GM12878 (cell line): ENCODE measurements at regions not wholly inside any gene's neighbourhood (a gene's known extent, or its start where the extent isn't known, plus 50 kb on each side); places are given as distances from the start of the nearest gene placed in this dataset.

Experiments
- ATAC-seq: fragments of 200-7000 bp; cut with Tn5 transposase; 3 replicates; pipeline ENCODE4 v1.9.1; 2020; ENCODE audit warnings: mild to moderate bottlenecking, moderate library complexity
- BruUV-seq: library from RNA; stranded (reverse); fragments of 400-500 nt; replicated peaks from 2 replicates; lab custom pipeline; 2021; lab: Mats Ljungman, UMichigan
- CTCF ChIA-PET: fragments of 300-600 bp; sonication (Branson Sonifier 250); formaldehyde crosslinking; extraction: SDS; loops from one replicate; lab custom pipeline; 2021; ENCODE audit warnings: inconsistent platforms; lab: Yijun Ruan, JAX
- POLR2A ChIA-PET: fragments of 350-600 bp; formaldehyde crosslinking; extraction: SDS; loops from one replicate; lab custom pipeline; 2021; ENCODE audit warnings: inconsistent platforms; lab: Charles Lee
- RAD21 ChIA-PET: fragments of 300-600 bp; sonication (Branson Sonifier 250); formaldehyde crosslinking; loops from one replicate; lab custom pipeline; 2023; ENCODE audit warnings: antibody characterized with exemption; ENCODE audit not compliant: unreplicated experiment; lab: Charles Lee
- SMC1A ChIA-PET: fragments of 300-600 bp; sonication (Branson Sonifier 250); formaldehyde crosslinking; loops from one replicate; lab custom pipeline; 2023; ENCODE audit not compliant: unreplicated experiment, uncharacterized antibody; lab: Charles Lee
- DNase-seq: peaks from one replicate; pipeline ENCODE4 v3.0.0-alpha.2; 2011; ENCODE audit warnings: low read depth, low spot score
- FAIRE-seq: peaks from 3 replicates; lab custom pipeline; 2011; peaks lifted over from hg19 to GRCh38; lab: Jason Lieb, UNC
- H2AFZ ChIP-seq: 2 replicates; pipeline ENCODE4 v1.6.0; 2011; ENCODE audit warnings: low read depth, low read length, control low read depth; ENCODE audit not compliant: control insufficient read depth
- H3K27ac ChIP-seq: 2 replicates; pipeline ENCODE4 v1.5.1; 2011; ENCODE audit warnings: control low read depth; ENCODE audit not compliant: control insufficient read depth, insufficient read depth
- H3K27me3 ChIP-seq, 2 experiments: replicated peaks in 1 of 2; 2 replicates each; pipeline versions ENCODE4 v1.6.0 to v1.6.1; 2011; ENCODE audit warnings: low read length in 1 of 2; ENCODE audit not compliant: control insufficient read depth in 2 of 2, insufficient read depth in 2 of 2
- H3K36me3 ChIP-seq, 2 experiments: 2 replicates each; pipeline ENCODE4 v1.5.1; 2011; ENCODE audit warnings: low read length in 1 of 2; ENCODE audit not compliant: control insufficient read depth in 2 of 2, insufficient read depth in 2 of 2
- H3K4me1 ChIP-seq: 2 replicates; pipeline ENCODE4 v1.6.1; 2011; ENCODE audit warnings: mild to moderate bottlenecking, low read length, moderate library complexity, mixed read lengths; ENCODE audit not compliant: control insufficient read depth, insufficient read depth
- H3K4me2 ChIP-seq: 2 replicates; pipeline ENCODE4 v1.6.0; 2011; ENCODE audit warnings: control low read depth; ENCODE audit not compliant: control insufficient read depth, insufficient read depth
- H3K4me3 ChIP-seq: fragments of 200-600 bp; sonication (generic); 2 replicates; pipeline ENCODE4 v1.5.1; 2016
- H3K79me2 ChIP-seq: 2 replicates; pipeline ENCODE4 v1.6.0; 2011; ENCODE audit warnings: low read length; ENCODE audit not compliant: control insufficient read depth, insufficient read depth
- H3K9ac ChIP-seq: 2 replicates; pipeline ENCODE4 v1.8.0; 2011; ENCODE audit warnings: low read length, control low read depth, mixed read lengths; ENCODE audit not compliant: control insufficient read depth, insufficient read depth
- H3K9me3 ChIP-seq: replicated peaks from 3 replicates; pipeline ENCODE4 v1.5.1; 2011; ENCODE audit warnings: mild to moderate bottlenecking, low read length; ENCODE audit not compliant: control insufficient read depth, insufficient read depth
- H4K20me1 ChIP-seq: 2 replicates; pipeline ENCODE4 v1.6.0; 2011; ENCODE audit not compliant: control insufficient read depth, insufficient read depth
- BHLHE40 ChIP-seq, 2 experiments: fragments of 450-650 bp in 1 of 2; IDR thresholded peaks; 2 replicates each; pipeline ENCODE4 v1.6.1; 2011 to 2017; ENCODE audit warnings: low read depth in 2 of 2, borderline replicate concordance in 1 of 2, improper control_type of control experiment in 1 of 2, low read length in 1 of 2, mild to moderate bottlenecking in 1 of 2
- BRCA1 ChIP-seq: IDR thresholded peaks from 2 replicates; pipeline ENCODE4 v1.6.1; 2011; ENCODE audit warnings: low read depth, low read length, improper control_type of control experiment
- CEBPB ChIP-seq, 2 experiments: fragments of 150-350 bp in 1 of 2; IDR thresholded peaks; 2 replicates each; pipeline ENCODE4 v1.6.1; 2012 to 2014; ENCODE audit warnings: low read depth in 2 of 2, low read length in 2 of 2, borderline replicate concordance in 1 of 2, inconsistent platforms in 1 of 2
- GABPA ChIP-seq: IDR thresholded peaks from 2 replicates; pipeline ENCODE4 v1.6.1; 2014; ENCODE audit warnings: antibody characterized with exemption, low read depth, mild to moderate bottlenecking, inconsistent platforms
- MTA3 ChIP-seq: IDR thresholded peaks from 2 replicates; pipeline ENCODE4 v1.6.1; 2012; ENCODE audit warnings: low read length, inconsistent platforms, borderline replicate concordance
- PAX5 ChIP-seq: IDR thresholded peaks from 2 replicates; pipeline ENCODE4 v1.6.1; 2011; ENCODE audit warnings: low read depth, low read length, borderline replicate concordance
- PBX3 ChIP-seq: IDR thresholded peaks from 2 replicates; pipeline ENCODE4 v1.6.1; 2011; ENCODE audit warnings: mild to moderate bottlenecking, low read depth, low read length, moderate library complexity; ENCODE audit not compliant: insufficient replicate concordance
- PKNOX1 ChIP-seq: fragments of 450-650 bp; IDR thresholded peaks from 2 replicates; pipeline ENCODE4 v1.6.1; 2016; ENCODE audit warnings: mild to moderate bottlenecking
- POU2F2 ChIP-seq: IDR thresholded peaks from 3 replicates; pipeline ENCODE4 v1.6.1; 2011; ENCODE audit warnings: low read depth, mild to moderate bottlenecking, low read length, borderline replicate concordance
- TAF1 ChIP-seq: IDR thresholded peaks from 2 replicates; pipeline ENCODE4 v1.6.1; 2011; ENCODE audit warnings: mild to moderate bottlenecking, low read depth, low read length, borderline replicate concordance
- TCF7 ChIP-seq: IDR thresholded peaks from 2 replicates; pipeline ENCODE4 v1.6.1; 2014; ENCODE audit warnings: antibody characterized with exemption, borderline replicate concordance
- USF1 ChIP-seq: IDR thresholded peaks from 2 replicates; pipeline ENCODE4 v1.6.1; 2011; ENCODE audit warnings: borderline replicate concordance, low read depth, mild to moderate bottlenecking, moderate library complexity, mixed read lengths, low read length; ENCODE audit not compliant: insufficient read depth; ENCODE audit errors: extremely low read length
- YBX1 ChIP-seq: fragments of 450-650 bp; IDR thresholded peaks from 2 replicates; pipeline ENCODE4 v1.6.1; 2016; ENCODE audit warnings: antibody characterized with exemption
- WGBS: methylation state at CpG from one replicate; pipeline ENCODE4 v1.1.6; 2016; ENCODE audit warnings: low lambda C conversion rate; ENCODE audit not compliant: insufficient replicate concordance, insufficient coverage; ENCODE audit errors: missing lambda C conversion rate; 5-methylcytosine and 5-hydroxymethylcytosine counted together
- in situ Hi-C: fragments of 300-500 bp; cut with MboI; formaldehyde crosslinking; loops from 9 replicates; pipeline ENCODE4 v1.14.3; 2018; ENCODE audit warnings: mixed read lengths
- intact Hi-C: fragments of 100-400 bp; cut with micrococcal nuclease; formaldehyde crosslinking; loops from one replicate; pipeline ENCODE4 v1.14.2; 2022; ENCODE audit not compliant: unreplicated experiment

GRCh38 chr14:60356386-60356785, 107.4 kb downstream of the PPM1A start:
- H3K9me3 ChIP-seq = no peaks in the 10 kb centered on the region
- no peak for DNase-seq
- no TSS peak for BruUV-seq
- no peaks in the 10 kb centered on the region for H3K79me2 ChIP-seq
- in situ Hi-C loops = loop anchor here (10.0 kb wide), 1 partner anchor 898 kb away; no protein-coding TSS in a partner anchor
- no peaks in the 10 kb centered on the region for H3K36me3 ChIP-seq
- FAIRE-seq = no peak
- ATAC-seq = no peak
- WGBS = 53% methylated on average over 3 of the region's 3 CpGs
- H3K27ac ChIP-seq = no peak overlapping the region
- no peak overlapping the region for H3K4me2 ChIP-seq
- ChIA-PET POLR2A (no interaction called here), RAD21 (no interaction called here), CTCF (interaction anchor here (0.5 to 1.7 kb wide), 2 partner anchors 25 to 1163 kb away, joined by 3 to 5 read pairs; no protein-coding TSS in a partner anchor), SMC1A (no interaction called here)
- H4K20me1 ChIP-seq = no peaks in the 10 kb centered on the region
- H3K27me3 ChIP-seq = no peaks in the 10 kb centered on the region
- intact Hi-C loops = no loop called here
- no peaks in the 10 kb centered on the region for H3K4me1 ChIP-seq
- H3K9ac ChIP-seq = no peak overlapping the region
- no peak overlapping the region for H2AFZ ChIP-seq
- no peak overlapping the region for H3K4me3 ChIP-seq
- TF ChIP-seq BRCA1 (no peak), MTA3 (no peak), YBX1 (no peak), GABPA (no peak), CEBPB (IDR thresholded peaks at IDR 0.05; ENCODE audit: borderline replicate concordance in 1 of 2, low read depth in 2 of 2, low read length in 2 of 2) (no peak), PAX5 (no peak), PBX3 (no peak), TAF1 (no peak), TCF7 (no peak), PKNOX1 (no peak), BHLHE40 (IDR thresholded peaks at IDR 0.05; ENCODE audit: borderline replicate concordance in 1 of 2, low read depth in 2 of 2, low read length in 1 of 2) (no peak), POU2F2 (no peak), USF1 (no peak)
